AG09319 (cell line): ENCODE measurements at regions not wholly inside any gene's neighbourhood (a gene's known extent, or its start where the extent isn't known, plus 50 kb on each side); places are given as distances from the start of the nearest gene placed in this dataset.

Experiments used
- DNase-seq: peaks from one replicate; pipeline ENCODE4 v3.0.0-alpha.2; 2010; ENCODE audit warnings: low read depth; ENCODE audit errors: extremely low read depth
- TF ChIP-seq, protein P1 (sequence below): IDR thresholded peaks from 2 replicates; pipeline ENCODE4 v1.5.1; 2011; ENCODE audit warnings: low read depth, mild to moderate bottlenecking, inconsistent platforms, low read length, moderate library complexity

DNA sequence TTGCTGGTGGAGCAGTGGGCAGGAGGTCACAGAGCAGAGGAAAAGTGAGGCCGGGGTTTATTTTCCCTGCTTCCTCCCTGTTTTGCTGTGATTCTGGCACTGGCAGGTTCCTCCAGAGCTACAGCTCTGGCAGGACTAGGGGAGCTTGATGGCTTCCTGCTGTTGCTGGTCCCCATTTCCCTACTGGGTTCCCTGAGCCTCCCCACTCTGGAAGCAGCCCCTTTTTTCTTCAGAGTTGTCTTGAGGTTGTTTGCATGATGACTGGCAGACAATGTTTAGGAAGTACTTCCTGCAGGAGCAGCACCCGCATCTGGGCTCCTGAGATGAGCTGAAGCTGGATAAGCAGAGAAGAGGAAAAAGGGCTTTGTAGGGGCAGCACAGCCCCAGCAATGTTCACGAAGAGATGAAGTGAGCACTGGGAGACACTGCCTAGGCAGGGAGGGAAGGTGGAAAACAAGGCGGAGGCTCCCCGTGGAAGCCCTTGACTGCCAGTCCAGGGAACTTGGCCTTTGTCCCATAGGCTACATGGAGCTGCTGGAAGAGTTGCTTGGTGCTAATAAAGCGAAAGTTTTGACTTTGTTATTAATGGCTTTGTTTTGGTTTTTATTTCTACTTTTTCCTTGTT, 126.9 kb downstream of the SLC38A6 start:
- TF ChIP-seq, protein P1, sequence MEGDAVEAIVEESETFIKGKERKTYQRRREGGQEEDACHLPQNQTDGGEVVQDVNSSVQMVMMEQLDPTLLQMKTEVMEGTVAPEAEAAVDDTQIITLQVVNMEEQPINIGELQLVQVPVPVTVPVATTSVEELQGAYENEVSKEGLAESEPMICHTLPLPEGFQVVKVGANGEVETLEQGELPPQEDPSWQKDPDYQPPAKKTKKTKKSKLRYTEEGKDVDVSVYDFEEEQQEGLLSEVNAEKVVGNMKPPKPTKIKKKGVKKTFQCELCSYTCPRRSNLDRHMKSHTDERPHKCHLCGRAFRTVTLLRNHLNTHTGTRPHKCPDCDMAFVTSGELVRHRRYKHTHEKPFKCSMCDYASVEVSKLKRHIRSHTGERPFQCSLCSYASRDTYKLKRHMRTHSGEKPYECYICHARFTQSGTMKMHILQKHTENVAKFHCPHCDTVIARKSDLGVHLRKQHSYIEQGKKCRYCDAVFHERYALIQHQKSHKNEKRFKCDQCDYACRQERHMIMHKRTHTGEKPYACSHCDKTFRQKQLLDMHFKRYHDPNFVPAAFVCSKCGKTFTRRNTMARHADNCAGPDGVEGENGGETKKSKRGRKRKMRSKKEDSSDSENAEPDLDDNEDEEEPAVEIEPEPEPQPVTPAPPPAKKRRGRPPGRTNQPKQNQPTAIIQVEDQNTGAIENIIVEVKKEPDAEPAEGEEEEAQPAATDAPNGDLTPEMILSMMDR, result no peak
- no peak for DNase-seq

DNA sequence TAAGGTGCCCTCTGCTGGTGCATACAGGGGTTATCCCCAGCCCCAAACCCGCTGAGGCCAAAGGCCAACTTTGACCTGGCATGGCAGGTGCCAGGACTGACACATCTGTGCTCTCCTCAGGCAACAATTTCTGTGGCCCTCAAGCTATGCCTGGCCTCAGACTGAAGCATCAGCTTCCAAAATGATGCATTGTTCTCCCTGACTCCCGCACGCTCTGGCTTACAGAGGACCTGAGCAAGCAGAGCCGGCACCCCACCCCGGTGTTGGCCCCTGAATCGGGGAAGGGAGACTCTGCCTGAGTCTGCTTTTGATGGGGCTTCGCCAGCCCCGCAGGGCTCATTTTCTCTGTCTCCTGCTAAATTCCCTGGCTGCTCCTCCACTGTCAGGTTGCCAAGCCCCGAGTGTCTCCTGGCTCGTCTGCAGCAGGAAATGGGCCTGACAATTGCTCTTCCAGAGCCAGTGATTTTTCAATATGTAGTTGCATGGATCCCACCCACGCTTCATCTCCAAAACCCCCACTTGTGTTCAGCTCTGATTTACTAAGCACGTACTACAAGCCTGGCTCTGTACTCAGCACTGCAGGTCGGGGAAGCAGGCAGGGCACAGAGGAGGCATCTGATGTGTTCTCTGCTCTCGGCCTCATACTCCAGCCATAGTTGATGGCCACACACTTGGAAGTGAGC, 126.1 kb downstream of the SLC38A6 start:
- TF ChIP-seq, protein P1, result peak; percentile 31

DNA sequence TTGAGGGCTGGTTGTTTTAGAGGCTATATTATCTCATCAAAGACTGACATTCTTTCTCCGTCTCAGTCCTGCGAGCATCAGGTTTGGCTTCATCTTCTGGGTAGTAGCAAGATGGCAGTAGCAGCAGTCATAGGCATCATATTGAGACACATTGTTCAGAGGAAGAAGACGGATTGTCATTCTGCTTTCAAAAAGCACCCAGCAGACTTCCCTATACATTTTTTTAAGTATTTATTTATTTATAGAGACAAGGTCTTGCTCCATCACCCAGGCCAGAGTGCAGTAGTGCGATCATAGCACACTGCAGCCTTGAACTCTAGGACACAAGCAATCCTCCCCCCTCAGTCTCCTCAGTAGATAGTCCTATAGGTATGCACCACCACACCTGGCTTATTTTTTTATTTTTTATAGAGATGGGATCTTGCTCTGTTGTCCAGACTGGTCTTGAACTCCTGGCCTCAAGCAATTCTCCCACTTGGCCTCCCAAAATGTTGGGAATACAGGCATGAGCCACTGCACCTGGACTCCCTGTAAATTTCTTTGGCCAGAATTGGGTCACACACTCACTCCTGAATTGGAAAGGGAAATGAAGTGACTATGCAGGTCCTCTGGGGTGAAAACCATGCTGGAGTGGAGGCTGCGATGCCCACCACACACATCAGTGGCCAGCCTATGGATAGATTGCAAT, 125.4 kb downstream of the SLC38A6 start:
- no peak for DNase-seq
- TF ChIP-seq, protein P1, result no peak

More for the DNA sequence above, 126.1 kb downstream of the SLC38A6 start:
- no peak for DNase-seq

DNA sequence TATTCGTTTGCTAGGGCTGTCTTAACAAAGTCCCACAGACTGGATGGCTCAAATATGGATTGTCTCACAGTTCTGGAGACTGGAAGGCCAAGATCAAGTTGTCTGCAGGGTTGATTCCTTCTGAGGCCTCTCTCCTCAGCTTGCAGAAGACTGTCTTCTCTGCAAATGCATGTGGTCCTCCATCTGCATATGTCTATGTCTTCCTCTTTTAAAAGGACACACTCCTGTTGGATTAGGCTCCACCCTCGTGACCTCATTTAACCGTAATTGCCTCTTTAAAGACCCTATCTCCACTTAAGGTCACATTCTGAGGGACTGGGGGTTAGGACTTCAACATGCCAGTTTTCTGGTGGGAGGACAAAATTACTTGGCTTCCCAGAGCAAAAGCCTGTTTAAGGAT, 123.3 kb downstream of the SLC38A6 start:
- no peak for DNase-seq
- TF ChIP-seq, protein P1, result no peak

DNA sequence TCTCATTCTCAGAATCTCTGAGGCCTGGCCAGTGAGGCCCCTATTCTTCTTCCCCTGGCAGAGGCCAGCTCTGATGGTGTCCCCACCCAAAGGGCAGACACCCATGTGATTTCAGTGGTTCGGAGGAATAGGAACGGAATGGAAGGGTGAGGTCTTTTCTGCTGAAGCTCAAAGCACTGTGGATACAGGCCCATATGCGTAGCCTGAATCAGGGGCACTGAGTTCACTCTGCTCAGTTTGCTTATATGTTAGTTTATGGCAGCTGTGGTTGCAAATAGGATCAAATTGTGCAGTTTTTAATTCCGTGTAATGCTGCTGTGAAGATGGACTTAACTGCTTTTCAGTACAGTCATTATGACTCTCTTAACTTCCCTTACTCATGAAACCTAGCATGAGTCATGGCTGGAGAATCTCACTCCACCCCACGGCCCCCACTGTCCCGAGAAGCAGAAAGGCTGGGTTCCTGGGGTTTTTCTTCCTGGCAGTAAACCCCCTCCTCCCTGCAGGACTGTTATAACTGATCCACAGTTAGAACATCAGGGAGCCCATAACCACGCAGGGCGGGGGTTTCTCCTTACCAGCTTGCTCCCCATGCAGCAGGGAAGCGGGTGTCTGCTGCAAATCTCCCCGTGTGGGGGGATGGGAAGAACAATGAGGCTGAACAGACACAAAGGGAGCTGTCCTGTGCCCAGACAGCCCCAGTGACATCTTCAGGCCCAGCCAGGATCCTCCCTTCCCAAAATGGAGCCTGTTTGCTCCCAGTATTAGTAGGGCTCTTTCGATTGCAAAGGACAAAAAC, 122.7 kb downstream of the SLC38A6 start:
- TF ChIP-seq, protein P1, result no peak
- DNase-seq, result peak; percentile 89

DNA sequence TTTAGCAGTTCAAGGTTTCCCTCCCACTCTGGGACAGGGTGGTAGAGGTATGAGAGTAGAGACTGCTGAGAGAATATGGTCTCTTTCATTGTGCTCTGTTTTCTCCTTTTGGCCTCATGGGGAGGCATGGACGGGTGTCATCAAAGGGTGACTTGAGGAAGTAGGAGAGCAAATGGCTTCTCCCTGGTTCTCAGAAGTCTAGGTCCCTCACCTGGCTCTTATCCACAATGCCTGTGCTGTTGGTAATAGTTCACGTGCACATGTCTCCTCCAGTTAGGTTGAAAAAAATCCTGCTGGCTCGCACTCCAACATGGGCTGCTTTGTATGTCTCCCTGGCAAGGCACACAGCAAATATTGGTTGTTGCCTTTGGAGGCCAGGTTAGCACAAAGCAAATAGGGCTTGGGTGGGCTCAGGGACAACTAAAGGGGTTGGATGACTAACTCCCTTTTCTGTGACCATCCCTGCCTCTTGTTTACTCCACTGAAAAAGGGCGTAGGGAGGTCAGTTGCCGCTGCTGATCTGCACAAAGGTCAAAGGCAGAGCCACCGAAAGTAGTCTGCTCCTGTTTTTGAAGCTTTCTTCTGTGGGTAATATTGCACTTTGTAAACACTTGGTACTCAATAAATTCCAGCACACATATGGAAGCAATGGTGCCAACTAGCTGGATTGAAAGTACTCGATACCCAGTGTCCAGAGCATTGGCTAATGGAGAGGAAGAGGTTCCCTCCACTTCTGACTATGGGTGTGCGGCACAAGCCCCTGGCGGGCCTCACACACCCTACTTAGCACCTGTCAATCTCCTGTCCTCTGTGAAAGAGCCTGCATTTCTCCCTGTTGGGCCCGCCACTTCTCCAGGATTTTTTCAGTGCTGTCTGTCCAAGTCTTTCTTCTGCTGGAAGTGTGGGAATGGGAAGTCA, 121.8 kb downstream of the SLC38A6 start:
- TF ChIP-seq, protein P1, result no peak
- no peak for DNase-seq
